ENCODE measurements at regions not wholly inside any gene's neighbourhood (a gene's known extent, or its start where the extent isn't known, plus 50 kb on each side); places are given as distances from the start of the nearest gene placed in this dataset.

- TF ChIP-seq CTCF (IDR thresholded peaks at IDR 0.05) (no peak), POLR2A (IDR thresholded peaks at IDR 0.05) (no peak)
Measured at GRCh38 chr2:18644115-18644462, 54.7 kb upstream of the NT5C1B start.
